Breast epithelium (tissue), 3 donors: ENCODE measurements at regions not wholly inside any gene's neighbourhood (a gene's known extent, or its start where the extent isn't known, plus 50 kb on each side); places are given as distances from the start of the nearest gene placed in this dataset.

Experiments used
- CTCF ChIP-seq, 3 donors: fragments of 450-650 bp; IDR thresholded peaks; one replicate each; pipeline ENCODE4 v1.5.1; 2016 to 2017; ENCODE audit warnings: antibody characterized with exemption in 3 of 3, mild to moderate bottlenecking in 3 of 3, moderate library complexity in 3 of 3
- POLR2AphosphoS5 ChIP-seq, 3 donors: sonication (generic); formaldehyde crosslinking; IDR thresholded peaks; one replicate each; pipeline ENCODE4 v1.6.1; 2017; ENCODE audit warnings: antibody characterized with exemption in 3 of 3

- TF ChIP-seq POLR2AphosphoS5 (IDR thresholded peaks at IDR 0.05): no peak
- TF ChIP-seq CTCF (IDR thresholded peaks at IDR 0.05): no peak
Observed at GRCh38 chr20:48401359-48401758, 426.4 kb downstream of the PREX1 start.
